NCI-H1694 (cell line): ENCODE measurements at regions not wholly inside any gene's neighbourhood (a gene's known extent, or its start where the extent isn't known, plus 50 kb on each side); places are given as distances from the start of the nearest gene placed in this dataset.
"Not testable (repeated sequence)": the region's sequence is repeated elsewhere in the genome, so short reads cannot be mapped to it uniquely, and the experiment has no call there.

ENCODE experiments used
- DNase-seq: peaks from one replicate; lab custom pipeline; 2025; lab: John Stamatoyannopoulos, UW

GRCh38 chr7:113783403-113783802 is 135.4 kb downstream of the PPP1R3A start:
- DNase-seq = no peak

- no peak for DNase-seq
These were observed 143.0 kb downstream of the PPP1R3A start for GRCh38 chr7:113775804-113776203.

- DNase-seq = no peak
These were observed 143.4 kb downstream of the PPP1R3A start for GRCh38 chr7:113775401-113775800.

GRCh38 chr7:113774182-113774807 is 144.5 kb downstream of the PPP1R3A start:
- peak; percentile 81 for DNase-seq

GRCh38 chr7:113770146-113770738 is 148.6 kb downstream of the PPP1R3A start:
- DNase-seq = no peak

GRCh38 chr7:113768387-113768786 is 150.4 kb downstream of the PPP1R3A start:
- DNase-seq = no peak

- no peak for DNase-seq
These were observed 154.3 kb downstream of the PPP1R3A start for GRCh38 chr7:113764401-113765035.

- DNase-seq = no peak
These were observed 155.6 kb downstream of the PPP1R3A start for GRCh38 chr7:113763226-113763625.

GRCh38 chr7:113756250-113756649 is 162.6 kb downstream of the PPP1R3A start:
- no peak for DNase-seq

GRCh38 chr7:113752689-113753088 is 166.1 kb downstream of the PPP1R3A start:
- DNase-seq = no peak

- DNase-seq = no peak
These were observed 166.5 kb downstream of the PPP1R3A start for GRCh38 chr7:113752289-113752688.

- DNase-seq = no peak
These were observed 167.3 kb downstream of the PPP1R3A start for GRCh38 chr7:113751547-113751946.

GRCh38 chr7:113748385-113748784 is 170.4 kb downstream of the PPP1R3A start:
- not testable (repeated sequence) for DNase-seq

GRCh38 chr7:113742946-113743431 is 175.8 kb downstream of the PPP1R3A start:
- not testable (repeated sequence) for DNase-seq

GRCh38 chr7:113742377-113742776 is 176.4 kb downstream of the PPP1R3A start:
- no peak for DNase-seq

GRCh38 chr7:113731571-113731970 is 187.2 kb downstream of the PPP1R3A start:
- DNase-seq = no peak

GRCh38 chr7:113730309-113730955 is 188.4 kb downstream of the PPP1R3A start:
- no peak for DNase-seq

GRCh38 chr7:113727486-113727885 is 191.3 kb downstream of the PPP1R3A start:
- DNase-seq = no peak

- DNase-seq = no peak
These were observed 196.8 kb downstream of the PPP1R3A start for GRCh38 chr7:113722006-113722405.

GRCh38 chr7:113717739-113718138 is 201.1 kb downstream of the PPP1R3A start:
- DNase-seq = no peak

- DNase-seq = no peak
These were observed 202.6 kb downstream of the PPP1R3A start for GRCh38 chr7:113715981-113716856.

GRCh38 chr7:113715262-113715661 is 203.5 kb downstream of the PPP1R3A start:
- no peak for DNase-seq
